ENCODE measurements at regions not wholly inside any gene's neighbourhood (a gene's known extent, or its start where the extent isn't known, plus 50 kb on each side); places are given as distances from the start of the nearest gene placed in this dataset.

GRCh38 chr13:85230691-85231093 lies 568.5 kb downstream of the SLITRK6 start:
- H3K27me3 Mint-ChIP-seq = no peaks in the 10 kb centered on the region
- H3K4me1 ChIP-seq (ENCODE audit: insufficient read depth, low read length) = no peaks in the 10 kb centered on the region
- no peak overlapping the region for H3K27ac ChIP-seq (ENCODE audit: low read depth, low read length)
- no peaks in the 10 kb centered on the region for H3K4me1 Mint-ChIP-seq
- POLR2A ChIA-PET = no interaction called here
- no peaks in the 10 kb centered on the region for H3K36me3 ChIP-seq (ENCODE audit: insufficient read depth, low read length)
- H3K9me3 ChIP-seq (ENCODE audit: low read length) = no peaks in the 10 kb centered on the region
- CTCF ChIA-PET = no interaction called here
- no peak for DNase-seq
- no peaks in the 10 kb centered on the region for H3K36me3 Mint-ChIP-seq
- no peak overlapping the region for H3K4me3 ChIP-seq (ENCODE audit: low read length)
- H3K9me3 Mint-ChIP-seq = peaks cover 0 to 16% (median 0%) of the 10 kb centered on the region in 5 donors
- no peak overlapping the region for H3K27ac Mint-ChIP-seq
- no peak overlapping the region for H3K4me3 Mint-ChIP-seq
- no peaks in the 10 kb centered on the region for H3K27me3 ChIP-seq (ENCODE audit: insufficient read depth, low read length, poor library complexity, severe bottlenecking)

- H3K36me3 ChIP-seq (ENCODE audit: insufficient read depth, low read length) = no peaks in the 10 kb centered on the region
- no peaks in the 10 kb centered on the region for H3K27me3 ChIP-seq (ENCODE audit: insufficient read depth, low read length, poor library complexity, severe bottlenecking)
- Mint-ChIP-seq H3K36me3 (no peaks in the 10 kb centered on the region), H3K27me3 (no peaks in the 10 kb centered on the region), H3K4me1 (no peaks in the 10 kb centered on the region), H3K27ac (no peak overlapping the region), H3K9me3 (peaks cover 0 to 16% (median 0%) of the 10 kb centered on the region in 5 donors), H3K4me3 (no peak overlapping the region)
- no peak overlapping the region for H3K27ac ChIP-seq (ENCODE audit: low read depth, low read length)
- H3K4me1 ChIP-seq (ENCODE audit: insufficient read depth, low read length) = no peaks in the 10 kb centered on the region
- H3K9me3 ChIP-seq (ENCODE audit: low read length) = no peaks in the 10 kb centered on the region
- ChIA-PET CTCF (no interaction called here), POLR2A (no interaction called here)
- DNase-seq = no peak
- H3K4me3 ChIP-seq (ENCODE audit: low read length) = no peak overlapping the region
Measured at GRCh38 chr13:85228692-85229091, 570.5 kb downstream of the SLITRK6 start.

GRCh38 chr13:85223883-85224656 lies 575.1 kb downstream of the SLITRK6 start:
- POLR2A ChIA-PET = no interaction called here
- H3K4me1 ChIP-seq (ENCODE audit: insufficient read depth, low read length) = no peaks in the 10 kb centered on the region

GRCh38 chr13:85216576-85216975 lies 582.6 kb downstream of the SLITRK6 start:
- Histone ChIP-seq H3K36me3 (ENCODE audit: insufficient read depth, low read length) (no peaks in the 10 kb centered on the region), H3K4me3 (ENCODE audit: low read length) (no peak overlapping the region), H3K4me1 (ENCODE audit: insufficient read depth, low read length) (no peaks in the 10 kb centered on the region), H3K27ac (ENCODE audit: low read depth, low read length) (no peak overlapping the region), H3K9me3 (ENCODE audit: low read length) (no peaks in the 10 kb centered on the region), H3K27me3 (ENCODE audit: insufficient read depth, low read length, poor library complexity, severe bottlenecking) (no peaks in the 10 kb centered on the region)
- H3K36me3 Mint-ChIP-seq = peaks cover 0 to 4% (median 0%) of the 10 kb centered on the region in 3 donors
- no peaks in the 10 kb centered on the region for H3K27me3 Mint-ChIP-seq
- H3K4me3 Mint-ChIP-seq = no peak overlapping the region
- H3K4me1 Mint-ChIP-seq = no peaks in the 10 kb centered on the region
- no peak for DNase-seq
- peaks cover 0 to 25% (median 3%) of the 10 kb centered on the region in 5 donors for H3K9me3 Mint-ChIP-seq
- CTCF ChIA-PET = no interaction called here
- POLR2A ChIA-PET = no interaction called here
- H3K27ac Mint-ChIP-seq = no peak overlapping the region

More at GRCh38 chr13:85223883-85224656, 575.1 kb downstream of the SLITRK6 start:
- no peaks in the 10 kb centered on the region for H3K36me3 ChIP-seq (ENCODE audit: insufficient read depth, low read length)
- Mint-ChIP-seq H3K27me3 (no peaks in the 10 kb centered on the region), H3K27ac (no peak overlapping the region), H3K4me3 (no peak overlapping the region), H3K9me3 (peaks cover 0 to 7% (median 0%) of the 10 kb centered on the region in 5 donors), H3K4me1 (no peaks in the 10 kb centered on the region), H3K36me3 (peaks cover 0 to 4% (median 0%) of the 10 kb centered on the region in 3 donors)
- no peak for DNase-seq
- no peak overlapping the region for H3K27ac ChIP-seq (ENCODE audit: low read depth, low read length)
- no peaks in the 10 kb centered on the region for H3K9me3 ChIP-seq (ENCODE audit: low read length)
- CTCF ChIA-PET = no interaction called here
- no peak overlapping the region for H3K4me3 ChIP-seq (ENCODE audit: low read length)
- no peaks in the 10 kb centered on the region for H3K27me3 ChIP-seq (ENCODE audit: insufficient read depth, low read length, poor library complexity, severe bottlenecking)

- no peaks in the 10 kb centered on the region for H3K4me1 ChIP-seq (ENCODE audit: insufficient read depth, low read length)
- CTCF ChIA-PET = no interaction called here
- Mint-ChIP-seq H3K4me1 (no peaks in the 10 kb centered on the region), H3K9me3 (peaks cover 0 to 30% (median 3%) of the 10 kb centered on the region in 5 donors), H3K27me3 (no peaks in the 10 kb centered on the region), H3K4me3 (no peak overlapping the region), H3K27ac (no peak overlapping the region), H3K36me3 (no peaks in the 10 kb centered on the region)
- no peak overlapping the region for H3K27ac ChIP-seq (ENCODE audit: low read depth, low read length)
- no peaks in the 10 kb centered on the region for H3K36me3 ChIP-seq (ENCODE audit: insufficient read depth, low read length)
- H3K4me3 ChIP-seq (ENCODE audit: low read length) = no peak overlapping the region
- POLR2A ChIA-PET = no interaction called here
- H3K9me3 ChIP-seq (ENCODE audit: low read length) = no peaks in the 10 kb centered on the region
- H3K27me3 ChIP-seq (ENCODE audit: insufficient read depth, low read length, poor library complexity, severe bottlenecking) = no peaks in the 10 kb centered on the region
- DNase-seq = no peak
Measured at GRCh38 chr13:85212692-85213091, 586.5 kb downstream of the SLITRK6 start.

GRCh38 chr13:85204668-85205344 lies 594.4 kb downstream of the SLITRK6 start:
- no peak for DNase-seq
- no peak overlapping the region for H3K4me3 ChIP-seq (ENCODE audit: low read length)
- Mint-ChIP-seq H3K9me3 (peaks cover 7 to 18% (median 10%) of the 10 kb centered on the region in 5 donors), H3K36me3 (no peaks in the 10 kb centered on the region), H3K27ac (no peak overlapping the region), H3K4me3 (no peak overlapping the region), H3K27me3 (no peaks in the 10 kb centered on the region), H3K4me1 (no peaks in the 10 kb centered on the region)
- no peaks in the 10 kb centered on the region for H3K4me1 ChIP-seq (ENCODE audit: insufficient read depth, low read length)
- ChIA-PET POLR2A (no interaction called here), CTCF (no interaction called here)
- no peak overlapping the region for H3K27ac ChIP-seq (ENCODE audit: low read depth, low read length)
- no peaks in the 10 kb centered on the region for H3K27me3 ChIP-seq (ENCODE audit: insufficient read depth, low read length, poor library complexity, severe bottlenecking)
- no peaks in the 10 kb centered on the region for H3K36me3 ChIP-seq (ENCODE audit: insufficient read depth, low read length)
- H3K9me3 ChIP-seq (ENCODE audit: low read length) = no peaks in the 10 kb centered on the region

- ChIA-PET CTCF (no interaction called here), POLR2A (no interaction called here)
- Mint-ChIP-seq H3K4me1 (no peaks in the 10 kb centered on the region), H3K4me3 (no peak overlapping the region), H3K36me3 (no peaks in the 10 kb centered on the region), H3K27me3 (no peaks in the 10 kb centered on the region), H3K9me3 (peaks cover 0 to 10% (median 2%) of the 10 kb centered on the region in 5 donors), H3K27ac (no peak overlapping the region)
- no peak overlapping the region for H3K27ac ChIP-seq (ENCODE audit: low read depth, low read length)
- no peaks in the 10 kb centered on the region for H3K27me3 ChIP-seq (ENCODE audit: insufficient read depth, low read length, poor library complexity, severe bottlenecking)
- no peaks in the 10 kb centered on the region for H3K36me3 ChIP-seq (ENCODE audit: insufficient read depth, low read length)
- no peaks in the 10 kb centered on the region for H3K4me1 ChIP-seq (ENCODE audit: insufficient read depth, low read length)
- no peak overlapping the region for H3K4me3 ChIP-seq (ENCODE audit: low read length)
- no peaks in the 10 kb centered on the region for H3K9me3 ChIP-seq (ENCODE audit: low read length)
- DNase-seq = no peak
Measured at GRCh38 chr13:85197431-85197830, 601.8 kb downstream of the SLITRK6 start.

GRCh38 chr13:85194482-85194881 lies 604.7 kb downstream of the SLITRK6 start:
- POLR2A ChIA-PET = no interaction called here
- no peaks in the 10 kb centered on the region for H3K4me1 Mint-ChIP-seq
- H3K36me3 Mint-ChIP-seq = no peaks in the 10 kb centered on the region
- no peaks in the 10 kb centered on the region for H3K36me3 ChIP-seq (ENCODE audit: insufficient read depth, low read length)
- no peak overlapping the region for H3K4me3 ChIP-seq (ENCODE audit: low read length)
- H3K27ac ChIP-seq (ENCODE audit: low read depth, low read length) = no peak overlapping the region
- no peaks in the 10 kb centered on the region for H3K9me3 ChIP-seq (ENCODE audit: low read length)
- CTCF ChIA-PET = no interaction called here
- no peaks in the 10 kb centered on the region for H3K4me1 ChIP-seq (ENCODE audit: insufficient read depth, low read length)
- no peak for DNase-seq
- no peak overlapping the region for H3K4me3 Mint-ChIP-seq
- no peaks in the 10 kb centered on the region for H3K27me3 Mint-ChIP-seq
- H3K9me3 Mint-ChIP-seq = peaks cover 0 to 13% (median 0%) of the 10 kb centered on the region in 5 donors
- no peaks in the 10 kb centered on the region for H3K27me3 ChIP-seq (ENCODE audit: insufficient read depth, low read length, poor library complexity, severe bottlenecking)
- no peak overlapping the region for H3K27ac Mint-ChIP-seq
